NCI-H187 (cell line): ENCODE measurements at regions not wholly inside any gene's neighbourhood (a gene's known extent, or its start where the extent isn't known, plus 50 kb on each side); places are given as distances from the start of the nearest gene placed in this dataset.

Source experiments
- DNase-seq, 2 experiments: peaks; one replicate each; lab custom pipeline; 2025; lab: John Stamatoyannopoulos, UW

GRCh38 chr15:77710206-77710605, 77.5 kb upstream of the LINGO1 start:
- DNase-seq: no peak

- no peak for DNase-seq
Measured at GRCh38 chr15:77709135-77709886, 76.6 kb upstream of the LINGO1 start.

- DNase-seq: no peak
Measured at GRCh38 chr15:77706482-77707244, 74.0 kb upstream of the LINGO1 start.

GRCh38 chr15:77702211-77702957, 69.7 kb upstream of the LINGO1 start:
- DNase-seq: no peak

GRCh38 chr15:77698481-77698880, 65.8 kb upstream of the LINGO1 start:
- DNase-seq: no peak

DNA sequence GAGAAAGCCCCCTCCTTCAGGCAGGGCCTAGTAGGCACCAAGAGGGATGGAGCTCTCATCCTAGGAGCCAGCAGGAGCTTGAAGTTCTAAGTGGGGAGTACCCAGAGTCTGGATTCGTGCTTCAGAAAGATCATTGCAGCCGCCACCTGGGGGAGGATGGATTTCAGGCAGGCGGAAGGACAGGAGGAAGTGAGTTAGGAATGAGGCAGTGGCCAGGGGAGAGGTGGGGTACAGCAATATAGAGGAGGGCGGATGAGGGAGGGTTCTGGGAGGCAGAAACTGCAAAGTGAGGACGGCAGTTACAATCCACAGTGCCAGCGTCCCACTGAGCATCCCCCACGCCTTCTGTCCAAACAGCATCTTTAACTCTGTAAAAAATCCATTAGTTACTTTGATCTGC, 65.2 kb upstream of the LINGO1 start:
- DNase-seq: no peak

GRCh38 chr15:77696871-77697270, 64.2 kb upstream of the LINGO1 start:
- no peak for DNase-seq

DNA sequence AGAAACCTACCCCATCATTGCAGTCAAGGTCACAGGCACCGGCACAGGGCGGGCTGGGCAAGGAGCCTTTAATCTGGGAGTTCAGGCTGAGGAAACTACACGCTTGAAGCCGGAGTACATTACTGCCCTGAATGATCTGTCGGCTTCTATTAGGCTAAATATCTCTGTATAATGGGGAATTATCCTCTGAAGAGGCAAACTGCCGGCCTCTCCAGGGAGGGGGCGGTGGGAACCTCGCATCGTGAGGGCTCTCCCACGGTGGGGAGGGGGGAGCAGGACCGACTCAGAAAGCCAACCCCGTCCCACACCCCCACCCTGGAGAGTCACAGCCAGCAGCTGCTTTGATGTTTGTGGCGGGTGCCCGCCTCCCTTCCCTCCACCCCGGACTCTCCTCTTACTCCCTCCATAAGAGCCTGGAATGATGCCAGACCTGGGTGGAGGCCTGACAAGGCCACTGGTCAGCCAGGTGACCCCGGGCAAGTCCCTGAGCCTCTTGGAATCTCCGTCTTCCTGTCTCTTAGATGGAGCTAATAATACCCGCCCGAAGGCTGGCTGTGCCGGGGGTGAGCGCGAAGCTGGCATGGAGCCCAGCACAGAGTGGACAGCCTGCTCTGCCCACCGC, 63.4 kb upstream of the LINGO1 start:
- DNase-seq: no peak

- no peak for DNase-seq
Measured at GRCh38 chr15:77695548-77695947, 62.8 kb upstream of the LINGO1 start.

DNA sequence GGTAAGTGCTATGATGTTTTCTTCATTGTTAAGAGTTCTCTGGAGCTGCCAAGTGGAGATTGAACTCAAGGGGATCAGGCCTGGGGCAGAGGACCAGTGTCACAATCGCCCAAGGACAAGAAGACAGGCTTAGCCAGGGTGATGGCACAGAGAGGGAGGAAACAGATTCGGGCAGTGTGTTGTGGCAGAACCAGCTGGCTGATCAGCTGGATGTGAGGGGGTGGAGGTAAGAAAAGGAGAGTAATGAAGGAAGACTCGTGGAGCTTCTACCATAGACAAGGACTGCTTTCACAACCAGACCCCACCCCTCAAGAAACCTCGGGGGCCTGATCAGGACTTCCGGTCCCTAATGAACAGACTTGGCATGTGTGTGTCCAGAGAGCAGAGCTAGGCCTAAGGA, 60.9 kb upstream of the LINGO1 start:
- DNase-seq: no peak

DNA sequence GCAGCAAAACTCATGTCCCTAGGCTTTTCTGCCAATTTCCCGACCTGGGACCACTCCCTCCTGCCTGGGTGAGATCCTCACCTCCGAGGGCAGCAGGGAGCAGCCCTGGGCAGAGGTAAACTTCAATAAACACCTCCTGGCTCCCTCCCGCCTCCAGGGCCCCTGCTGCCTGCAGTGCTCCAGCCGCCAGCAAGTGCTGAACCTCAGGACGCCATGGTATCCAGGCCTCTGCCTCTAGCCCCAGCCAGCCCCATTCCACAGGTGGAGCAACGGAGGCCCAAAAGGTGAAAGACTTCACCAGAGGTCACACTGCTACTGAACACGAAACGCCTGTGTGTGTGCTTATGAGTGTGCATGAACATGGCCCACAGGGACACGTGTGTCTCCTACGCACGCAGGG, 59.9 kb upstream of the LINGO1 start:
- no peak for DNase-seq

- no peak for DNase-seq
Measured at GRCh38 chr15:77691607-77692006, 58.9 kb upstream of the LINGO1 start.

- DNase-seq: no peak
Measured at GRCh38 chr15:77689821-77690220, 57.1 kb upstream of the LINGO1 start.

DNA sequence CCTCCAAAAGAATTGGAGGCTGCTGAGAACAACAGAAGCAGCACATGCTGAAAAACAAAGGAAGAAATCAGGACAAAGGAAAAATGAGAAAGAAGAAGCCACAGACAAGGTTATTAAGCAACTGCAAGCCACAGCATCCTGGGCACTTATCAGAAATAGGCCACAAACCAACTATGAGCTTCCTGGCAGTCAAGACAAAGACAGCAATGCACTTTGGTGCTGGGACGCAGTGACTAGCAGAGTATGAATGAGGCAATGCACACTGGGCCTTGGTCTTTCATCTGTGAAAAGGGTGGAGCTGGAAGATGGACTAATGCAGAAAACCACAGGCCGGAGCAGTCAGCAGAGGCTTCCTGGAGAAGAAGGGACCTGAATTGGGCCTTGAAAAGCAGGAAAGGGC, 56.0 kb upstream of the LINGO1 start:
- no peak for DNase-seq

- no peak for DNase-seq
Measured at GRCh38 chr15:77688266-77688665, 55.6 kb upstream of the LINGO1 start.

DNA sequence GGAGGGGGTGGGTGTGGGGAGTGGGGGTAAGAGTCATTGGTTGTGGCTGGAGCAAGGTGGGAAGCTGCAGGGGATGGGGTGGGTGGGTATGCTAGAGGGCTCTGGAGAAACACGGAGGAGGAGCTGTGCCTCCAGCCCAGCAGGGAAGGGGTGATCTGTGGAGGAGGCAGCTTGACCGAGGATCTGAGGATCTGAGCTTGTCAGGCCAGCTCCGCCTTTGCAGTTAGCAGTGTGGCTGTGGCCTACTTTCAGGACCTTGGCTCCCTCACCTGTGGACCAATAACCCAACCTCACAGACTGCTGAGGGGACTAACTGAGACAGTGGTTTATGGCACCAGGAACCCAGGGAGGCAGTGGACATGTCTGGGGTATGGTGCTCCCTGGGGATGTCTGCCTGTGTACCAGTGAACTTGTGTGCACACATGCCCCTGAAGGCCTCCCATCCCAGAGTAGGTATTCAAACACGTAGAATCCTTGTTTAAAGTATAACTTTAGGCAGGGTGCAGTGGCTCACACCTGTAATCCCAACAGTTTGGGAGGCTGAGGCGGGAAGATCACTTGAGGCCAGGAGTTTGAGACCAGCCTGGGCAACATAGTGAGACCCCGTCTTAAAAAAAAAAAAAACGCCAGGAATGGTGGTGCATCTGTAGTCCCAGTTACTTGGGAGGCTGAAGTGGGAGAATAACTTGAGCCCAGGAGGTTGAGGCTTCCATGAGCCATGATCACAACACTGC, 52.5 kb upstream of the LINGO1 start:
- no peak for DNase-seq

- DNase-seq: no peak
Measured at GRCh38 chr15:77684341-77685081, 51.8 kb upstream of the LINGO1 start.

- no peak for DNase-seq
Measured at GRCh38 chr15:77682564-77682963, 49.9 kb upstream of the LINGO1 start.
